ENCODE measurements at regions not wholly inside any gene's neighbourhood (a gene's known extent, or its start where the extent isn't known, plus 50 kb on each side); places are given as distances from the start of the nearest gene placed in this dataset.
"Not testable (repeated sequence)": the region's sequence is repeated elsewhere in the genome, so short reads cannot be mapped to it uniquely, and the experiment has no call there.

- not testable (repeated sequence) for DNase-seq
These were observed 53.5 kb upstream of the JADE2 start for GRCh38 chr5:134471858-134472449.

GRCh38 chr5:134468921-134469400 is 56.5 kb upstream of the JADE2 start:
- DNase-seq = no peak

- no peak for DNase-seq
These were observed 55.5 kb upstream of the CDKN2AIPNL start for GRCh38 chr5:134467231-134467630.

- DNase-seq = peak; percentile 93
These were observed 54.8 kb upstream of the CDKN2AIPNL start for GRCh38 chr5:134466241-134467069.

- peak; percentile 72 for DNase-seq
These were observed 54.1 kb upstream of the CDKN2AIPNL start for GRCh38 chr5:134465816-134466240.

GRCh38 chr5:134464988-134465815 is 53.5 kb upstream of the CDKN2AIPNL start:
- no peak for DNase-seq

GRCh38 chr5:134463991-134464760 is 52.5 kb upstream of the CDKN2AIPNL start:
- no peak for DNase-seq

GRCh38 chr5:134463176-134463720 is 51.6 kb upstream of the CDKN2AIPNL start:
- DNase-seq = no peak

- no peak for DNase-seq
These were observed 51.1 kb upstream of the CDKN2AIPNL start for GRCh38 chr5:134462761-134463160.

GRCh38 chr5:134462047-134462575 is 50.4 kb upstream of the CDKN2AIPNL start:
- no peak for DNase-seq

Data from GOT3 (cell line).